ENCODE measurements at regions not wholly inside any gene's neighbourhood (a gene's known extent, or its start where the extent isn't known, plus 50 kb on each side); places are given as distances from the start of the nearest gene placed in this dataset.
"Not testable (repeated sequence)": the region's sequence is repeated elsewhere in the genome, so short reads cannot be mapped to it uniquely, and the experiment has no call there.

DNA sequence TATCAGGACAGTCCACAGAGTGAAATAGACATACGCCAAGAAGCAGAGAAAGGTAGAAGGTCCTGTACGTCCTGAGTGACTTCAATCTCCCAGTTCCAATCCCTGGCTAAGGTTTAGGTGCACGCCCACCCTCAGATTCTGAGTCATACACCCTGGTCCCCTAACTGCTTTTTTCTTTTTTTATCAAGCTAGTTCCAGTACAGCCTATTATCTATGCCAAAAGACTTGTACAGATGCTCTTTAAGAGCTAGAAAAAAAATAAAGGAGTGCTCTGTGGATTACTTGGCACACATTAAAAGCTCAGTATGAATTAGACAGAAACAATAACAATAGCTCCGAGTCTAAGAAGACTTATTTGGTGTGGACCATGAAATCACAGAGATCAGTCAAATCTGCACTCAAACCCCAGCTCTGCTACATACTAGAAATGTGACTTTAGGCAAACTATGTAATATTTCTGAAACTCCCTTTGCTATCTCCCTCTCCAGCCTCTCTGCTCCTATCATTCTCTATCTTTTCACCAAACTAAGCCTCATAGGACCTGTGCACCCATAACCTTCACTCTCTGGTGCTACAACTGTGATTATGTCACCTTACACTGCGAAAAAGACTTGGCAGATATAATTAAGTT is 168.8 kb upstream of the KCTD7 start:
- not testable (repeated sequence) for DNase-seq

DNA sequence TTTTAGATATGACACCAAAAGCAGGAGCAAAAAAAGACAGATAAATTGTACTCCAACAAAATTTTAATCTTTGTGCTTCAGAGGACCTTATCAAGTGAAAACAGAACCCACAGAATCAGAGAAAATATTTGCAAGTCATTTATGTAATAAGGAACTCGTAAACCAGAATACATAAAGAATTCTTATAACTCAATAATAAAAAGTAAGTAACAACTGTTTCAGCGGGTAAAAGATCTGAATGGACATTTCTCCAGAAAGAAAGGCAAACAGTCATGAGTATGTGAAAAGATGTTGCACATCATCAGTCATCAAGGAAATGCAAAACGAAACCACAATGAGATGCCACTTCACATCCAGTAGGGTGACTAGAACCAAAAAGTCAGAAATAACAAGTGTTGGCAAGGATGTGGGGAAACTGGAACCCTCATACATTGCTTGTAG is 167.7 kb upstream of the KCTD7 start:
- DNase-seq = no peak

DNA sequence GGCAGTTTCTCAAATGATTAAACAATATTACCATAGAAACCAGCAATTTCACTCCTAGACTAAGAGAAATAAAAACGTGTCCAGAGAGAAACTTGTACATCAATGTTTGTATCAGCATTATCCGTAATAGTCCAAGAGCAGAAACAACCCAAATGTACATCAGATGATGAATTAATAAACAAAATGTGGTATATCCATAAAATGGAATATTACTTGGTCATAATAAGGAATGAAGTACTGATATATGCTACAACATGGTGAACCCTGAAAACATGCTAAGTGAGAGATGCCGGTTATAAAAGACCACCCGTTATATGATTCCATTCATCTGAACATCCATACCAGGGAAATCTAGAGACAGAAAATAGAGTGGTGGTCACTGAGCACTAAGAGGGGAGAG is 167.3 kb upstream of the KCTD7 start:
- not testable (repeated sequence) for DNase-seq

DNA sequence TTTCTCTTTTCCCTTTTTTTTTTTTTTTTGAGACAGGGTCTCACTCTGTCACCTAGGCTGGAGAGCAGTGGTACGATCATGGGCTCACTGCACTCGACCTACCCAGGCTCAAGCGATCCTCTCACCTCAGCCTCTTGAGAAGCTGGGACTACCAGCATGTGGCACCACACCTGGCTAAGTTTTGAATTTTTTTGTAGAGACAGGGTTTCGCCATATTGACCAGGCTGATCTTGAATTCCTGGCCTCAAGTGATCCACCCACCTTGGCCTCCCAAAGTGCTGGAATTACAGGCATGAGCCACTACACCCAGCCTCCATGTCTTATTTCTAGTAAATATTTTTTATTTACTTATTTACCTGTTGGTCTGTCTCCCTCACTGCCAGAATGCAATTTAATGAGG is 165.8 kb upstream of the KCTD7 start:
- not testable (repeated sequence) for DNase-seq

DNA sequence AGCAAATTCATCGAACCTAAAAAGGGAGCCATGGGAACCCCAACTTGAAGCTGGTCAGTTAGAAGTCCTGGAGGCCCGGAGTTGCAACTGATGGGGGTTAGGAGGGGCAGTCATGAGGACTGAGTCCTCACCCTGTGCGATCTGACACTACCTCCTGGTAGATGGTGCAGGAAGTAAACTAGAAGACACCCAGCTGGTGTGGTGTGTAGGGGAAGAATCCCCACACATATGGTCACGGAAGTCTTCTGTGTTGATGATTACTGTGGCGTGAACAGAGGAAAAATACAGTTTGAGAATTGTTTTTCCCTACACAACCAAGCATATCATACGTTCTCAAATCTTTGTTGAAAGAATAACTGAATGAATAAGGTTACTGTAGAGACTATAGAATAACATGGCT is 164.6 kb upstream of the KCTD7 start:
- DNase-seq = no peak

DNA sequence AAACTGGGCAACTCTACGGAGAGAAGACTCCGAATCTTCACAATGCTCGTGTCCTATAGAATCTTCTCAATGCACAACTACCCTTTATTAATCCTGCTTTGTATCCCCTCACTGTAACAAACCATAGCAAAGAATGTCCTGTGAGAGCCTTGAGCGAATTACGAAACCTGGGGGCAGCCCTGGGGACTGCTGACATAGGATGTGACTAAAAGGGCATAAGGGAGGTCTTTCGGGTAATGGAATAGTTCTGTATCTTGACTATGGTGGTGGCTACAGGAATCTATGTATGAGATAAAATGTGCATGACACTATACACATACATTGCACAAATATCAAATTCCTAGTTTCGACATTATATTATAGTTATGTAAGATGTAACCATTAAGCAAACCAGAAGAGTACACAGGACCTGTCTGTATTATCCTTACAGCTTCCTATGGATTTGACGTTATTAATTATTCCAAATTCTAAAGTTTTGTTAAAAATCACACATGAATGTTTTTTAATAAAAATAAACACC is 162.5 kb upstream of the KCTD7 start:
- DNase-seq = no peak

DNA sequence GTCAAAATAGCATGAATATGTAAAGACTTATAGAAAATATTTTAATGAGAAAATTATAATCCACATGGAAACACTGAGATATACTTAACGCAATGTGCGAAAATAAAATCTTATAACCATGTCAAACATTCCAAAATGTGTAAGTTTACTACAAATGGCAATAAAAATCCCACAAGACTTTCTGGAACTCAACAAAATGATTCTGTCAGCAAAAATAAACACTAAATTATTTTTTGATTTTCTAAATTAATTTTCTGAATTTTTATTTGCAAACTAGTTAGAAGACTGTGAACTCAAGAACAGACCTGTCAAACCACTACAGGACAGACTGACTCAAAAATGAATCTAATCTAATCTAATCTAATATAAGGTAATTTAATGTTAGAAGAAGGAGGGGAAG is 160.8 kb upstream of the KCTD7 start:
- no peak for DNase-seq

DNA sequence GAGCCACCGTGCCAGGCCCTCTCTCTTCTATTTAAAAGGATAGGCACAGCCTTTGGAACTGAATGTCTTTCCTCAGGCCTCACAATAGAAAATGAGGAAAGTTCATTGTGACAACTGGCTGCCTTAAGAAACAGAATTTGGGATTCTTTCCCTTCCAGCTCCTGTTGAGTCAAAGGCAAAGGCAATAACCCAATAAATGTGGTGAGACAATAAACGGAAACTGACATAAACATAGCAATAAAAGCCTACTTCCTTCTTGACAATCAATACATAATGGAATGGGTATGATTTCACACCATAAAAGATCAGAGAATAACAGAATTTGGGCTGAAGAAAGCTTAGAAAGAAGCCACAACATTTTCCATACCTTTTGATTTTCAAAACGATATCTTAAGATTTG is 155.6 kb upstream of the KCTD7 start:
- not testable (repeated sequence) for DNase-seq

DNA sequence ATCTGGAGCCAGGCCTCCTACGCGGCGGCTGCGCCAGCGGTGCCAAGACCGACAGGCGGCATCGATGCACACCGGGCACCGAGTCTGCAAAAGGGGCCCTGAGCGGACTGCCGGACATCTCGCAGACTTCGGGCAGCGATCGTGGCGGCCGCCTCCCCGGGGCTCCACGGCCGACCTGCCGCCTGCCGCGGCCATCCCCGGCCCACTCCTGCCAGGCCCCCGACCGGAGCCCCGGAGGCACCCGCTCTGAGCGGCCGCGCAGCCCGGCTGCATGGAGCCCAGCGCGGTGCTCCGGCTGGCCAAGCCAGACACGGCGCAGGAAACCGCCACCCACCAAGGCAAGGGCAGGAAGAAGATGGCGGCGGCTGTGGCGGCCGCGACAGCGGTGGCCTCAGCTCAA is 154.2 kb upstream of the KCTD7 start:
- no peak for DNase-seq

DNA sequence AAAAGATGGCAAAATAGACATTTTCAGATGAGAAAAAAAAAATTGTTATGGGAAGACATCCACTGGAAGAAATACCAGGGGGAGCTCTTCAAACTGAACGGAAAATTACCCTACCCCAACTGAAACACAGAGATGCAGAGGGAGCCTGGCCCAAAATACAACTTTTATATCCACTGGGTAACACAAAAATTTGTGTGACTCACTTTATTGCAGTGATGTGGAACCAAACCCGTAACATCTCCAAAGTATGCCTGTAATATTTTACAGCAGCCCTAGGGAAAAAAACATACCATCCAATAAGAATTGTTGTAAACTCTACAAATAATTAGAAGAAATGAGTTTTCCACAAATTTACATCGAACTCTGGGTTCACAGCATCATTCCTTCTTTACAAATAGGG is 152.6 kb upstream of the KCTD7 start:
- DNase-seq = not testable (repeated sequence)

DNA sequence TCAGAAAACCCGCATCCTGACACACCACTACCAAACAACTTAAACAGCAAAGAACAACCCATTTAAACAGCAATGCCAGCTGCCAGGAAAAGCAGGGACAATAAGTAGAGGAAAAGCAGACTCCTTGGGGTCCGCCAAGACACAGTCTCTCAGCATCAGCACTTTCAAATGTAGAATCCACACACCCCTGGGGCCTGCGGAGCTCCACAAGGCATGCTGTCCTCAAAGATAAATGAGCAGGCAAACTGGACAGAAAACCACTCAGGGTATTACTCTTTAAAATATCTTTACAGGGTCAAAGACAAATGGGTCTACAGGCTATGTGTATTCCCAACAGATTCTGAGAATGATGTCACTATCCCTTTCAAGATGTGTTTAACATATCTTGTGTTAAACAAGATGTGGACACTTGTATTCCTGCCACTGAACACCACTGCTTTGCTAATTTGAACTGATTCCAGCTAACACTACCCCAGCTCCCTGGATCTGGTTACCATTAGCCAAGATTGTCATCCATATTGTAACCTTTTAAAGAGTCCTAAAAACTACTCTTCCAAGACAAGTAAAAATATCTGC is 150.8 kb upstream of the KCTD7 start:
- not testable (repeated sequence) for DNase-seq

DNA sequence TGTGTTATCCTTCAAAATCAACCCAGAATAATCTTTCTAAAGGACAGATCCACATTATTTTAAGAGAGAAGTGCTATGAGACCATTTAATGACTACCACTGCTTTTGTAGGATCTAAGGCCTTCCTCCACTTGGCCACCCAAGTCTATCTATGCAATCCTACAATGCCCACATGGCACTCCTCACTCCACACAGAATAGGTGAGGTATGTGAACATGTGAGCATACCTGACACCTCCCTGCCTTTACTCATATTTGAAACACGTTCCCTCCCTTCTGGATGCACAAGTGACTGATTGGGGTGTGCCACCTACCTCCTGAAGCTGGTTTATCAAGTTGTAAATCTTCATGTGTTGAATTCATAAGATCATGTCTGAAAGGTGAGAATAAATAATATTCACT is 147.5 kb upstream of the KCTD7 start:
- not testable (repeated sequence) for DNase-seq

DNA sequence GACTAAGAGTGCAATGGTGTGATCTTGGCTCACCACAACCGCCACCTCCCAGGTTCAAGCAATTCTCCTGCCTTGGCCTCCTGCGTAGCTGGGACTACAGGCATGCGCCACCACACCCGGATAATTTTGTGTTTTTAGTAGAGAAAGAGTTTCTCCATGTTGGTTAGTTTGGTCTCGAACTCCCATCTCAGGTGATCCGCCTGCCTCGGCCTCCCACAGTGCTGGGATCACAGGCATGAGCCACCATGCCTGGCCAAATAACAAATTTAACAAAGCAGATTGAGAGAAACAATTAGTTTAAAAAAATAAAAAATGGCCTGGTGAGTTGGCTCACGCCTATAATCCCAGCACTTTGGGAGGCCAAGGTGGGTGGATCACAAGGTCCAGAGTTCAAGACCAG is 139.6 kb upstream of the KCTD7 start:
- DNase-seq = not testable (repeated sequence)

DNA sequence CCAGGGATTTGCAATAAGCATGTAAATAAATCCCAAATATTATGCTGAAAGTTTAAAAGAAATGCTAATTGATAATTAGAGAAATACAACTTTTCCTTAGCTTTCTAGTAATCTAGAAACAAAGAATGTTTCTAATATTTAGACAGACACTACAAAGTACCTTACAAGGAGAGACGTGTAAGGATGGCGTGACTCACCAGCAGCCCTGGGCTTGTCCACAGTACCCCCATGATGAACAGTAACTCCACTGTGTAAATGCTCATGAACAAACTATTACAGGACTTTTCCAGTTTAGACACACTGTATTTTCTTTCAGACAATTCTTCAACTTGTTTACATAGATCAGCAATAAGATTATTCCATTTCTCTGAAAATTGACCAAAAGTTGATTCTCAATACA is 138.9 kb upstream of the KCTD7 start:
- not testable (repeated sequence) for DNase-seq

DNA sequence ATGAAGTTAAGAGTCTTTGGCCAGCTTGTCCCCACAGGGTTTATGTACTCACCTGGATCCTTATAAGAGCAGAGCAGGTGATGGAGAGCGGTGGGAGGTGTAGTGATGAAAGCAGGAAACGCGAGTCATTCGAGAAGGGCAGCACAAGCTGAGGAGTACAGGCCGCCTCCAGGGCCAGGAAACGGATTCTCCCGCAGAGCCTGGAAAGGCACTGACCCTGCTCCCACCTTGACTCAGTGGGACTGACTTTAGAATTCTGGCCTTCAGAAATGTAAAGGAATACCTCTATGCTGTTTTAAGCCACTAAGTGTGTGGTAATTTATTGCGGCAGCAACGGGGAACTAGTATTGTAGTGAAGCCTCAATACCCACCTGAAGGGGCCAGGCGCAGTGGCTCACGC is 137.7 kb upstream of the KCTD7 start:
- not testable (repeated sequence) for DNase-seq

DNA sequence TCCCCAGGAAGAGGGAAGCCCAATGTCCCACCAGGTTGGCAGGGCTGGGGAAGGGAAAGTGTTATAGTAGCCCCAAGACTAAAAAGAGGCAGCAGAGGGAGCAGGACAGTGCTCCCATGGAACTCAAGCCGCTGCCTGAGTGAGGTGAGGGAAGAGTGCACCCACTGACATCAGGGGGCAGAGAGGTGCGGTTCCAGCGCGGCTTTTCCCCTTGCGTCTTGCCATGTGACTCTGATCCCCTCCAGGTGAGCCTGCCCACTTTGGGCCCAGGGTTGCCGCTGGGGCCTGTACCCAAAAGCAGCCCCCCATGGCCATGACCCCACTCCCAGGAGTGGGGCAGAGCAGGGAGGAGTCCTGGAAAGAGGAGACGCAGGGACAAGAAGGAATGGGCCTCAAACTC is 136.3 kb upstream of the KCTD7 start:
- DNase-seq = not testable (repeated sequence)

DNA sequence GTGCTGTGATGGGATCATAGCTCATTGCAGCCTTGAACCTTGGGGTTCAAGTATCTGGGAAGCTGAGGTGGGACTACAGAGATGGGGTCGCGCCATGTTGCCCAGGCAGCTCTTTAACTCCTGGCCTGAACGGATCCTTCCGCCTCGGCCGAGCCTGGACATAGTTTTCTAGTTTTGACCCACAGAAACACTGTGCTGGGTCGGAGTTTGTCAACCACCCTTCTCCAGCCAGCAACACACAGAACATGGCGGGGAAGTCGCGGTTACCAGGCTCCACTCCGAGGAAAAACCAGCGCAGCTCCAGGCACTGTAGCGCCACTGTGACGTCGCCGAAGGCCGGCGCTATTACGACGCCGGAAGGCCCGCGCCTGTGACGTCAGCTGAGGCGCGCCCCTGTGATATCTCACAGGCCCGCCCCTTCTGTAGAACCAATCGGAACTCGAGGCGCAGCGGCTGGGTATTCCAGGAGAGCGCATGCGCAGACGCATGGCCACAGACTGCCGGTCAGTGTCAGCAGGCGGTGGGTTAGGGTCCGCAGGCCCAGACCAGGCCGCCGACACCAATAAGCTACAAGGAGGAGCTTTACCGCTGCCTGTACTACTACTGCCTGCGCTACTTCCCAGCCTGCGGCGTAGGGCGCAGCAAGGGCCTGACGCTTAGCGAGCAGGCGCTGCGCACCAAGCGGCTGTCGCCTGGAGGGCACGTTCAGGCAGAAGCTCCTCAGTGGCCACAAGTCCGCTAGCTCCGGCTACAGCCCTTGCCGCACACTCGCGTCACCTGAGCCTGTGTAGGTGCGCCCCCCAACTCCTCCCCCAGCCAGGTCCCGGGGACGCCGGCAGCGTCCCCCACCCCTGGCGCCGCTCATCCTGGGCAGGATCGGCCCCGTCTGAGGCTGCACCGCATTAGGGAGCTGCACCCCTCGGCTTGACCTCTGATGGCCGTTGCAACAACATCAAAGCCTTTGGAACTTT is 135.2 kb upstream of the KCTD7 start:
- peak; percentile 99 for DNase-seq

DNA sequence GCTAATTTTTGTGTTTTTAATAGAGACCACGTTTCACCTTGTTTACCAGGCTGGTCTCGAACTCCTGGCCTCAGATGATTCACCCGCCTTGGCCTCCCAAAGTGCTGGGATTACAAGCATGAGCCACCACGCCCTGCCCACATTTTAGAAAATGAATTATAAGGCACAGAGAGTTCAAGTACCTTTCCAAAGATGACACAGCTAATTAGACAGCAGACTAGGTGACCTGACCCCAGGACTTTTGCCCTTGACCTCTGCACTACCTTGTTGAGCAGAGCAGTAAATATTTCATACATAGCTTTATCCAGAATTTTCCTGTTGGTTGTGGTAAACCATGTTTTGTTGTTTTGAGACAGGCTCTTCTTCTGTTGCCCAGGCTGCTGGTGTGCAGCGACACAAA is 131.3 kb upstream of the KCTD7 start:
- DNase-seq = no peak

DNA sequence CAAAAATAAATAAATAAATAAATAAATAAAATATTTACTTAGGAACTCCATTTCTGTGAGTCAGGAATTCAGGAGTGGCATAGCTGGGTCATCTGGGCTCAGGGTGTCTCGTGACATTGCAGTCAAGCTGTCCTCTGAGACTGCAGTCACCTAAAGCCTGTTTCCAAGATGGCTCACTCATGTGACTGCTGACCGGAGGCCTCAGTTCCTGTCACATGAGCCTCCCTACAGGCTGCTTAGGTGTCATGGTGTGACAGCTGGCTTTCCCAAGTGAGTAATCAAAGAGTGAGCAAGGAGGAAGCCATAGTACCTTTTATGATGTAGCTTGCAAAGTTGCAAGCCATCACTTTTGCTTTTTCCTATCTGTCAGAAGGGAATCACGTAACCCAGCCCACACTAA is 128.6 kb upstream of the KCTD7 start:
- peak; percentile 50 for DNase-seq

DNA sequence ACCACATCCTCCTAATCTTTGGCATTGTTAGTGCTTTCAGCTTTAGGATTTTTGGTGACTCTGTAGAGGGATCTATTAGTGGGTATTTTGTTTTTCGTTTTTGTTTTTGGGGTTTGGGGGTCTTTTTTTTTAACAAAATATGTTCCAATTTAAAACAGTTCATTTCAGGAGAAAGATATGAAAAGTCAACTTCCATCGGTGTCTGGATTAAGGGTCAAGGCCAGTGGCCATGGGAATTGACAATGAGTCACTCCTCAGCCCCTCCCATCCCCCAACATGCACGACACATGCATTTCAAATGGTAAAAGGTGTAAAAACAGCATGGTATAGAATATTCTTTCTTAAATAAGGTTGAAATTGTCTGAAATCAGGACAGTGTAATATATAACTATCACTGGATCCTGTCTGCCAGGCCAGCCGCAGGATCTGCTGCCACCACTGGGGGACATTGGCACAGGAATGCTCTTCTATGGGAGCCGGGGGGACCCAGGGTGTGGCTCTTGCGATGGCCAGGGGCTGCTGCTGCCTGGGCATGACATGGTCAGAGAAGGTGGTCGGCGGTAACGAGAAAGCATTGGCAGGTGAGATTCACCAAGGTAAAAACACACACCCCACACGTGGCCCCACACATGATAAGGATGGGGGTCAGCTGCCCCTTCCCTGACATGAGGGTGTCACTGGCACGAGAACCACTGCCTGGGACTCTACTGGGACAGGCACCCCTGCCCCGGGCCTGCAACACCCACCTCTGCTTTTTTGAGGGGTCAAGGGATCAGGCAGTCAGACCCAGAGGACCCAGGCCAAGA is 126.2 kb upstream of the KCTD7 start:
- DNase-seq = no peak

DNA sequence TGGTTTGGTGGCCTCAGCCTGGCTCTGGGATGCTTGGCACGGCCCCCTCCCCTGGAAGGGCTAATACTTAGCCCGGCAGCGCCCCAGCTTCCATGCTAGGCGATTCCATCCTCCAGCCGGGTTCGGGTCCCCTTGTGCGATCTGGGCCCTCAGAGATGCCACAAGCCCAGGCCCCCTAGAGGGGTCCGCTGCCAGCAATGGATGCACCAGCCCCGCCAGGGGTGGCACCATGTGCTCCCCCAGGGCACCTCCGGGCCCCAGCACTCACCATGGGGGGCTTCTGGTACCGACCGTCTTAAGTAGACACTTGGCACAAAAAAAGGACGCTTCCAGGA is 125.7 kb upstream of the KCTD7 start:
- no peak for DNase-seq

DNA sequence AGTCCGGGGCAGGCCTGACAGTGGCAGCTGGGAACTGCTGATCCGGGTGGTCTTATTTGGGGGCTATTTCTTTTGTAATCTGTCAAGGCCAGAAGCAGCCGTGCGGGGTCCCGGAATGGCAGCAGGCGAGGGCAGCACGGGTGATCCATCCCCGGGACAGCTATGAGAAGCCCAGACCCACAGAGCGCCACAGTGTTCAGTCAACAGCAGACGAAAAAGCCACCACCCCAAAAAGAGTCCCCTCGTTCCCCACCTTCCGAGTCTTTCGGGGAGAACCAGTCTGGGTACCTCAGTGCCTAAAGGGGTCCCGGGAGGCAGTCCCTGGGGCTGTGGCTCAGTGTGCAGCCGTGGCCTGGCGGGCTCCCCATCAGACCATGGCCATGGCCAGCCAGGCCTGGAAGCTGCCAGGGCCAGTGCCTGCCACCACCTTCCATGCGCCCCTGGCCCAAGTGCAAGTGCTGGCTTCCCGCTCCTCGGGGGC is 125.1 kb upstream of the KCTD7 start:
- no peak for DNase-seq

DNA sequence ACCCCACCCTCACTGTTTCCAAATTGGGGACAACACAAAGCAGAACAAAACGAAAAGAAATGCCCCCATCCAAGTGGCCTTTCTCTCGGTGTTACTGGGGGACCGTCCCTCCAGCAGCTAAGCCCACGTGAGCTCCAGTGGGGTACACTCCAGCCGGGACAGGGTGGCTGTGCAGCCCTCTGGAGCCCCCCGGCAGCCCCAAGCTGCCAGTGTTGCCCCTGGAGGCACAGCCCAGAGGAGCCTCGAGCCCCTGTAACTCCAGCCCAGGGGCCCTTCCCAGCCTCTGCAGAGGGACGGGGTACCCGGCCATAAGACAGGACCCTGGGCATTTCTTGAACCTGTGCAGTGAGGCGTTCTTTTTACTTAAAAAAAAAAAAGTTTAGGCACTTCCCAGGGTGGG is 124.5 kb upstream of the KCTD7 start:
- DNase-seq = peak; percentile 58
